HG03175 (cell line): ENCODE measurements at regions not wholly inside any gene's neighbourhood (a gene's known extent, or its start where the extent isn't known, plus 50 kb on each side); places are given as distances from the start of the nearest gene placed in this dataset.
"Not testable (repeated sequence)": the region's sequence is repeated elsewhere in the genome, so short reads cannot be mapped to it uniquely, and the experiment has no call there.

Experiments
- ATAC-seq: cut with Tn5 transposase; IDR thresholded peaks from one replicate; pipeline ENCODE4 v1.9.1; 2021; ENCODE audit warnings: mild to moderate bottlenecking, moderate library complexity; ENCODE audit not compliant: unreplicated experiment

GRCh38 chr5:99621772-99622681 is 693.2 kb upstream of the CHD1 start:
- no peak for ATAC-seq

GRCh38 chr5:99617335-99617734 is 688.5 kb upstream of the CHD1 start:
- ATAC-seq: no peak

- no peak for ATAC-seq
Observed at GRCh38 chr5:99614888-99615287, 686.1 kb upstream of the CHD1 start.

- no peak for ATAC-seq
Observed at GRCh38 chr5:99607124-99607523, 678.3 kb upstream of the CHD1 start.

GRCh38 chr5:99605904-99606303 is 677.1 kb upstream of the CHD1 start:
- ATAC-seq: no peak

- ATAC-seq: no peak
Observed at GRCh38 chr5:99600952-99601351, 672.1 kb upstream of the CHD1 start.

DNA sequence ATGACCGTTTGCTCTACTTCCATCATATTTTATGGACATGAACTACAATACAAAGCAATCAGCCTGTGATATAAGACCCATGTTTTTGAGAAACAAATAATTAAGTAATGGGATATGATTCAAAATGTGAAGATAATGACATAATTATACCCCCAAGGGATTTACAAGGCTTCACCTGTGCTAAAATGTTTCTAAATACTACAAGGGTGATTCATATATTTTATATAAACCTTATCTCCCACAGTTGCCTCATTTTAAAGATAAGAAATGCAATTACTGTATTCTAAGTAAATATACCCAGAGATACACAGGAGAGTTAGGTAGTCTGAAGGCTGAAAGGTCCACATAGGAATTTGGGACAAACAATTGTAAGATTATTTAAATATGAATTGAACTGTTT is 662.0 kb upstream of the CHD1 start:
- no peak for ATAC-seq

DNA sequence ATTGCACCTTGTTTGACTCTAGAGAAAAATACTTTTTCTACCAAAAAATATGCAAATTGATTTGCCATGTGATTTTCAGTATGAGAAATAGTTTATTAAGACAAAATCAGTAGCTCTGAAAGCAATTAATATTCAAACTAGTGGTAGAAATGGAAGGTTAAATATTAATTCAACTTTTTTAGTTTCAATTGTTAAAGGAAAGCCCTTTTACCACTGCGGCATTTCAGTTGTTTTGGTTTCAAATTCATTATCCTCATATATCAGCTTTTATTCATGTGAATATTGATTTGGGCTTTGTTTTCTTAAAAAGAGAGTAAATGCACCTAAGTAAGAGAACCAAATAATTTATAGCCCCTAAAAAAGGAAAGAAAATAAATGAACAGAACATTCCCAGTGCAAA is 660.6 kb upstream of the CHD1 start:
- no peak for ATAC-seq

- ATAC-seq: peak; percentile 58
Observed at GRCh38 chr5:99587983-99588382, 659.2 kb upstream of the CHD1 start.

- ATAC-seq: no peak
Observed at GRCh38 chr5:99586878-99587277, 658.1 kb upstream of the CHD1 start.

GRCh38 chr5:99581204-99581603 is 652.4 kb upstream of the CHD1 start:
- ATAC-seq: not testable (repeated sequence)

DNA sequence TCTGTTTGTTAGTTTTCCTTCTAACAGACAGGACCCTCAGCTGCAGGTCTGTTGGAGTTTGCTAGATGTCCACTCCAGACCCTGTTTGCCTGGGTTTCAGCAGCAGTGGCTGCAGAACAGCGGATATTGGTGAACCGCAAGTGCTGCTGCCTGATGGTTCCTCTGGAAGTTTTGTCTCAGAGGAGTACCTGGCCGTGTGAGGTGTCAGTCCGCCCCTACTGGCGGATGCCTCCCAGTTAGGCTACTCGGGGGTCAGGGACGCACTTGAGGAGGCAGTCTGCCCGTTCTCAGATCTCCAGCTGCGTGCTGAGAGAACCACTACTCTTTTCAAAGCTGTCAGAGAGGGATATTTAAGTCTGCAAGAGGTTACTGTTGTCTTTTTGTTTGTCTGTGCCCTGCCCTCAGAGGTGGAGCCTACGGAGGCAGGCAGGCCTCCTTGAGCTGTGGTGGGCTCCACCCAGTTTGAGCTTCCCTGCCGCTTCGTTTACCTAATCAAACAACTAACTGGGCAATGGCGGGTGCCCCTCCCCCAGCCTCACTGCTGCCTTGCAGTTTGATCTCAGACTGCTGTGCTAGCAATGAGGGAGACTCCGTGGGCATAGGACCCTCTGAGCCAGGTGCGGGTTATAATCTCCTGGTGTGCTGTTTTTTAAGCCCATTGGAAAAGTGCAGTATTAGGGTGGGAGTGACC is 634.3 kb upstream of the CHD1 start:
- ATAC-seq: not testable (repeated sequence)

DNA sequence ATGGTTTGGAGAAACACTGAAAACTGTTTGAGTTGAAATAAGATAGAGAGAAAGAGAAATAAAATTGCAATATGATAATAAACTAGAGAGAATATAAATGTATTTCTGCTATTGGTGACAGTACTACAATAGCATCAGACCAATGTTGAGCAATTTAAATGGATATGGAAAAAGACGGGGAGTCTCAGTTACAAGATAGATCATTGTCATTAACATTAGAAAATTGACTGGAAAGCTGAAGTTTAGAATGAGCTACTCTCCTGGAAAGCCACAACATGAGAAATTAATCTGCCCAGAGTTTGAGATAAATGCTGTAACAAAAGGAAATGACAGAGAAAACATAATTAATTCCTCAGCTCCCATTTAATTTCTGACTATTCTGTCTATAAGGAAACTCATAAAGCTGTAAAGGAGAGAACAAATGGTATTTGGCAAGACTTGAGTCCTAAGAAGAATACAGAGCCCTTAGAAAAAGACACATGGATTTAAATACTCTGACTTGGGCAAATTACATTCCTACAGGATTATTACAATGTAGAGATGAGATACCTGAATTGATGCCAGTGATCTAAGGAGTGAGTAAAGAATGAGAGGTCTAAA is 624.5 kb upstream of the CHD1 start:
- no peak for ATAC-seq

- ATAC-seq: no peak
Observed at GRCh38 chr5:99544356-99544755, 615.5 kb upstream of the CHD1 start.

DNA sequence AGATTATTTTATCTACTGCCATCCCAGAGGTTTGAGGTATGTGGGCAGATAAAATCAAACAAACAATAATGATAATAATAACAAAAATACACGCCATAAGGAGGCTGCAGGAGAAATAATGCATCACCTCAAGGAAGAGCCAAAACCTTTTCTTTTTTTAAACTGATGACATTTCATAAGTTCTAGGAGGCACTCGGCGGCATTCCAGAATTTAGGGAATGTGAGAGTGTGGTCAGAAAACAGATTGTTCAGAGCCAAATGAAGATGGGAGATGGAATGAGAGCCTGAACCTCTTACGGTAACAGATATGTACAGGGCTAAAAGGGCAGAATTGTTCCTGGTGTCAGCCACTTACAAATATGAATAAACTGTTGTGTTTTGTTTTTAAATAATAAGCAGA is 615.0 kb upstream of the CHD1 start:
- no peak for ATAC-seq

DNA sequence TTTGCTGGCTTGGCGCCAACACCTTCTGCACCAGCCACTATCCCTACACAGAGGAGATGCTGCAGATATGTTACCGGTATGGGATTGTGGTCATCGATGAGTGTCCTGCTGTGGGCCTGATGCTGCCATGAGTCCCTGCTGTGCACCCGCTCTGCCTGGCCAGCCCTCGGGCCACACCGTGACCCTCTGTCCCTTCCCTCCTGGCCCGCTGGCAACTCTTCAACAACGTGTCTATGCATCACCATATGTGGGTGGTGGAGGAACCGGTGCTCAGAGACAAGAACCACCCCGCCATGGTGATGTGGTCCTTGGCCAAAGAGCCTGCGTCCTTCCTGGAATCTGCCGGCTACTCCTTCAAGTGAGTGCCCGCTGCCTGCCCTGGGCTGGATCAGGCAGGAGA is 605.4 kb upstream of the CHD1 start:
- ATAC-seq: not testable (repeated sequence)

DNA sequence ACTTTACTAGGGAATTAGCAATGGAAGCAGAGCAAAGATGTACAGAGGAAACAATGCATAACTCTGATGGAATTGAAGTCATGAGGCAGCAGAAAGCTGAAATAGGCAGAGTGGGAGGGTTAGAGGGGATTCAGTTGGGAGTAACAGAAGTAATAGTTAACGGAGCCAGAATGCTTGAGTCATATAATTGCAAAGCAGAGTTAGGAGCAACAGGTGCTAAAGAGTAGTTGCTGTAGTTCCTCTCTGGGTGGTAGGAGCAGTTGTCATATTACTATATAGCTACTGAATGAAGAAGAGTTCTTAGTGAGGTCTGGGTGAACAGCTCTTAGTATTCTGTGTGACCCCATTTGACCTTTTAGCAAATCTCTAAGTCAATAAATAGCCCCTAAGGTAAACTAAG is 592.9 kb upstream of the CHD1 start:
- ATAC-seq: not testable (repeated sequence)

- not testable (repeated sequence) for ATAC-seq
Observed at GRCh38 chr5:99515864-99516490, 587.2 kb upstream of the CHD1 start.

DNA sequence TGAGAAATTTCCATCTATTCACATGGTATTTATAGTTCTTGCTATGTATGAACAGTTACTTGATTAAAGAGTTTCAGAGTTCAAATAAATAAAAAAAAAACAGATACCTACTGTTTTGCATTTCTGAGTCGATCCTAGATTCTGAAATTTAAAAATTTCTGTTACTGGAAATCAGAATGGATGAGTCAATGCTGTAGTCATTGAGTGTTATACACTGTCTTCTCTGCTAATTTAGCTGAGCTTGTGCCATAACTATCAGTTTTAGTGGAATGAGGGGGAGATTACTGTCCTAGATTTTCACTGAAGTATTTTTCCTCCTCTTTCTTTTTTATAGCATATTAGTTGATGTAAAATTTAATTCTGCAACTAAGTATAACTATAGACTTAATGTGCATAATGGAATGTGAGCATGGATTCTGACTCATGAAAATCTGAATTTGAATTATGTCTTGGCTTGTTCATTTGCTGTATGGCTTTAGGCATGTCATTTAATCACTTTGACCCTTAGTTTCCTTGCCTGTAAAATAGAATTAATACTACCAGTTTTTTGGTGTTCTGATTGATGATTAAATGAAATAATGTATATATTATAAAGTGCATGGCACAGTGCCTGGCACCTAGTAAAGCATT is 581.5 kb upstream of the CHD1 start:
- not testable (repeated sequence) for ATAC-seq

GRCh38 chr5:99509064-99509463 is 580.3 kb upstream of the CHD1 start:
- ATAC-seq: not testable (repeated sequence)

GRCh38 chr5:99495456-99495855 is 566.6 kb upstream of the CHD1 start:
- ATAC-seq: not testable (repeated sequence)
